ENCODE measurements at regions not wholly inside any gene's neighbourhood (a gene's known extent, or its start where the extent isn't known, plus 50 kb on each side); places are given as distances from the start of the nearest gene placed in this dataset.

DNA sequence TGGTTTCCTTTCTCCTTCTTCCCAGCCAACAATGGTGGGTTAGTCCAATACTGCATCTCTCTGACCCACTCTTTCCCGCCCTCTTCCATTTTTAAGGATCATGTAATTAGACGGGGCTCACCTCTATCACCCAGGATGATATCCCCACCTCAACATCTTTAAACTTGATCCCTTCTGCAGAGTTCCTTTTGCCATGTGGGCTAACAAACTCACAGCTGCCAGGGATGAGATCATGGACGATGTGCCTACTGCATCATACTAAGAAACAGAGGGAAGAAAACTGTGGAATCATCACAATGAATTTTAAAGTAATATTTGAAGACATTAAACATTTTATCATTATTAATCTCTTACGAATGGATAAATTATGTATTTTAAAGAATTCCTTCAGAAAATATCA lies 183.5 kb downstream of the RDH14 start:
- DNase-seq = no peak

- no peak for DNase-seq
Measured at GRCh38 chr2:18373664-18374063, 186.8 kb downstream of the RDH14 start.

- no peak for DNase-seq
Measured at GRCh38 chr2:18373081-18373480, 187.4 kb downstream of the RDH14 start.

- no peak for DNase-seq
Measured at GRCh38 chr2:18372641-18373040, 187.8 kb downstream of the RDH14 start.

GRCh38 chr2:18369760-18370159 lies 190.7 kb downstream of the RDH14 start:
- DNase-seq = no peak

DNA sequence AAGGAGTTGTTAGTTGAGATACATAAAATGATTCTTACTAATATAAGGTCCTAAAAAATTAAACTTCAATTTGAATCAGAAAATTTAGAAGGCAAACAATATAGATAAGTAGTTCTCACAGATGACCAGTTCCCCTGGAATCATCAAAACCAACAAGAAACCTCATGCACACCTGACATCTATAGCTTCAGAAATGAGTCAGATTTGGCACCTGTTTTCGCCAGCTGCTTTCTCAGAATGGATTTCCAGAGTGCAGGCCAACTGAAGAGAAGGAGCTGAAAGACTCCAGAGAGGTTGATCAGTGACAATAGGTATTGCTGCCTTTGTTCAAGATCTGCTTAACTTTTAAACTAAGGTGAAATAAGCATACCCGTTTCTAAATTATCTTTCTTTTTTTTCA lies 192.4 kb downstream of the RDH14 start:
- no peak for DNase-seq

DNA sequence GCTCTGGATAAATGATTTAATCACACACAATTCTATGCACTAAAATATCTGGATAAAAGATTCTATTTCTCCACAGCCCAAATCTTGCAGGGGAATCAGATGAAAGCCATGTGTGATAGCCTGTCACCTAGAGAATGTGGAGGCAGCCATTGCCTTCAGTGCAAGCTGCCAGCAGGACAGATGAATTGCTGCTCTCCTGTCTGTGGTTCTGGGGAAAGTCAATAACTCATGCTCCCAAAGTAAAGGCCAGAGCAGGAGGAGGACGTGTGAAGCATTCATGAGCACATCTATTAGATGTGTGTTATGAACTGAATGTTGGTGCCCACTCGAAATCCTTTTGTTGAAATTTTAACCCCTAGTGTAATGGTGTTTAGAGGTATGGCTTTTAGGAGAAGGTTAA lies 195.1 kb downstream of the RDH14 start:
- no peak for DNase-seq

GRCh38 chr2:18363348-18363747 lies 197.1 kb downstream of the RDH14 start:
- DNase-seq = no peak

DNA sequence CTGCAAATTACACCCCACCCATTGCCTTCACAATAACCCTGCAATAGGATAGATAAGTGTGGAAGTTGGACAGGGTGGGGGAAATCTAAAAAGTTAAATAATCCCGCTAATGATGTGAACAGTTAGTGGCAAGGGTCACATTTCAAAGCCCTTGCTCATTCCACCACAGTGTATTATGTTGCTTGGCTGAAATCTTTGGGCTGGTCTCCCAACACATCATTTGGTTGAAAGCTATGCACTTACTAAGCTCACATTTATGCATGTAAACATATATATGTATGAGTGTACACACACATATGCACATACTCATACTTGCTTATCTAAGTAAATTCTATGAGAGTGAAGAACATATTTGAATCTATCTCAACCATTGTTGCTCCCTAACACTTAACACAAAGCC lies 197.8 kb downstream of the RDH14 start:
- no peak for DNase-seq

- no peak for DNase-seq
Measured at GRCh38 chr2:18357537-18357936, 202.9 kb downstream of the RDH14 start.

GRCh38 chr2:18356676-18357075 lies 203.8 kb downstream of the RDH14 start:
- DNase-seq = no peak

GRCh38 chr2:18349421-18349820 lies 211.0 kb downstream of the RDH14 start:
- DNase-seq = no peak

- DNase-seq = no peak
Measured at GRCh38 chr2:18346874-18347273, 213.6 kb downstream of the RDH14 start.

DNA sequence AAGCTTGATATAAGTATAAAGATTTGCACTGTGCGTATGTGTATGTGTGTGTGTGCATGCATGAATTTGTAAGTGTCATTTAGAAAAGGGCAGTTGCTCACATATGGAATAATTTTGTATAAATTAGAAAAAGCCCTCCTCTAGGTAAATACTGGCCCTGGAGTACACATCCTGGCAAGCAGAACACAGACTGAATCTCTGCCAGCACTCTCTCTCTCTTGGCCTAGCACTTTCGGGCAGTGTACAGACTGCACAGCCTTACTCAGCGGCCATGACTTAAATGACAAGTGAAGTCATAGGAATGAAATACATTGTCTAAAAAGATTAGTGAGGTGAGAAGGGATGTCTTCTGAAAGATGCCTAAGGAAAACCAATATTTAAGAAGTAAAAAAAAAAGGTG lies 214.1 kb downstream of the RDH14 start:
- DNase-seq = no peak

GRCh38 chr2:18345848-18346247 lies 214.6 kb downstream of the RDH14 start:
- DNase-seq = no peak

GRCh38 chr2:18342901-18343300 lies 217.6 kb downstream of the RDH14 start:
- no peak for DNase-seq

DNA sequence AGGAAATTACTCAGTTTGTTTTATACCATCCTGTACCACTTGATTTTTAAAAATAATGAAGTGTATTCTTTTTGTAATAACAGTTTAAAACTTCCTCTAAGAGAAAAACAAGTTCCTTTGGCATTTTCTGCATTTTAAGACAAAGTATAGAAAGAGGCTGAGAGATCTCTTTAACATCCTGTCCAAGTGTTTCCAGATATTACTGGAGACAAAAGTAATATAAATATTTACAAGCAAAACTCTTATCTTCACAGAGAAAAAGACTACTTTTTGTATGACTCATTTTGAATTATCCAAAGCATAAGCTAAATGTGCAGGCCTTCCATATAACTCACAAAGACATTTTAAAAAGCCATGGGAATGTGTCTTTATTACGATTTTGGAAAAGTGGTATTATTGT lies 221.1 kb downstream of the RDH14 start:
- no peak for DNase-seq

GRCh38 chr2:18336975-18337374 lies 223.5 kb downstream of the RDH14 start:
- DNase-seq = no peak

DNA sequence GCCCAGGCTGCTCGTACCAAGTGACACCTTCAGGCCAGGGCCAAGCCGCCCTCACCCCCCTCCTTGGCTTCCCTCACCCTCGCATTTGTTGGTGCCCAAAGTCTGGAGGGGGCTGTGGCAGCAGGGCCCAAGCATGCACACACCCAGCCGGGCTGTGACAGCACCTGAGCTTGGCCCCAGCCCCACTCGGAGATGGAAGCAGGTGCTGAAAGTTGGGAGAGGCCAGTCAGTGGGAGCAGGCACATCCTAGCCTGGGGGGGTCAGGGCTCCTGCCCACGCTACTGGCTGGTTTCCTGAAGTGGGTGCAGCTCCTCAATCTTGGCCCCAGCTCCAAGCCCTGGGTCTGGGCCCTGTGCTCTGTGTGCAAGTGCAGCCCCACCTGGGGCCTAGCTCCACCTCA lies 228.0 kb downstream of the RDH14 start:
- DNase-seq = no peak

GRCh38 chr2:18325118-18325517 lies 235.3 kb downstream of the RDH14 start:
- DNase-seq = no peak

DNA sequence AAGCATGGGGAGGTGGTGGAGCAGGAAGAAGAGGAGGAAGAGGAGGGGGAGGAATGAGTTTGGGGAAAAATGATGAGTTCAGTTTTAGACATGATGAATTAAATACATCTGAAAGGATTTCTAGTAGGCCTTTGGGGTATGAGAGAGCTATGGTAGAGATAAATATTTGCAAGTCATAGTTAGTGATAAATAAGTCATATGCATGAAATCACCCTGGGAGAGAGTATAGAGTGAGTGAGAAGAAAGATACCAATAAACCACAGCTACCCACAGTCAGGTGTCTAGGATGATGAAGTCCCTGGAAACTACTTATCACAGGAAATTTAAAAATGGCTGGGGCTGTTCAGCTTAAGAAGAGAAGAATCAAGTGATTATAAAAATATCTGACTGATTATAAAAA lies 240.5 kb downstream of the RDH14 start:
- no peak for DNase-seq

- no peak for DNase-seq
Measured at GRCh38 chr2:18317017-18317416, 243.4 kb downstream of the RDH14 start.

GRCh38 chr2:18312818-18313217 lies 247.6 kb downstream of the RDH14 start:
- no peak for DNase-seq

DNA sequence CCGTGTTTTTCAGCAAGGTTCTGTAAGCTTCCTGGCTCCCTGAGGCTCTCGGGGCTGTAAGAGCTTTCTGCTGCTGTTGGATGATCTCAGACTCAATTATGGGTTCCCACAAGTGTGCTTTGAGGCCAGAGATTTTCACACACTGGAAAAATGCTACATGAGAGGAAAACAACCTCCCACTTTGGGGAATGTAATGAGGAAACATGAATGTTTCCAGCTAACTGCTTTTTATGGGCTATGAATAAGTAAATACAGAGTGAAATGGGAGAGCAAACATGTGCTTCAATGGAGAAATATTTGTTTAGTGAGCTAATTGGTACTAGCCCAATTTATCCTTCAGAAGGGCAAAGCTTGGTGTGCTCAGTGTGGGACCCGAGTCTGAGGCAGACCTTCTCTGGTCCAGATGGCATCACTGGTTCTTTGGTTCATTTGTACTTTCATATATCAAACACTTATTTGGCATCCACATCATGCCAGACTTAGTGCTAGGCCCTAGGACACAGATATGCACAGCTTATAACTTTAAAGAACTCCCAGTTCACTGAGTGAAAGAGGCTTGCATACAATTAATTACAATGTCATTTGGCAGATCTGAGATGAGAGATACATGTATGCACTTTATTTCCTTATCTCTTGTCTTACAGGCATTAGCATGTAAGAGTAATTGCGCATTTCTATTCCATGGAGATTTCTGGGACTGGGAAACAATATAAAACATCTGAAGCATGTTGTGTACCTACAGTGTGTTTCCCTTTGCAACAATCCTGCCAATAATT lies 248.8 kb downstream of the RDH14 start:
- DNase-seq = no peak

DNA sequence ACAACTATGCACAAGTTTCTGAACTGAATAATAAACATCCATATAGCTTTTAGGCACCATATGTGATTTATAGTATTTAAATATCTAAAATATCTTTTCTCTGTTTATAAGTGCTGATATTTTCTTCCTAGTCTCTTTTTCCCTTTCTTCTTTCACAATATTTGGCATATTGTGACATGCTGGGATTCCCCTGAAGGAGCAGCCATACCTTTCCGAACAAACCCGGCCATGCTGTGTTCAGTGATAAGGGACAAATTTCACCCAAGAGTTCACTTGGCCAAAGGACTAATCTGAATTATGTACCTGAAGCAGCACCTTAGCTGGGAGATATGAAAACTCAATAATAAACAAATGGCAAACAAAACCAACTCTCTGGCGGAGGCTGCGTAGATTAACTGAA lies 250.8 kb downstream of the RDH14 start:
- DNase-seq = no peak
